Sigmoid colon (tissue), 4 donors: ENCODE measurements at regions not wholly inside any gene's neighbourhood (a gene's known extent, or its start where the extent isn't known, plus 50 kb on each side); places are given as distances from the start of the nearest gene placed in this dataset.

Experiments
- EP300 ChIP-seq, 4 donors: sonication (generic); formaldehyde crosslinking; IDR thresholded peaks; one replicate each; pipeline ENCODE4 v1.6.1; 2017; ENCODE audit warnings: antibody characterized with exemption in 4 of 4
- POLR2A ChIP-seq, 2 donors: fragments of 450-650 bp; IDR thresholded peaks; one replicate each; pipeline ENCODE4 v1.6.1; 2016; ENCODE audit warnings: antibody characterized with exemption in 2 of 2, mild to moderate bottlenecking in 2 of 2, moderate library complexity in 2 of 2
- POLR2AphosphoS5 ChIP-seq, 4 donors: sonication (generic); formaldehyde crosslinking; IDR thresholded peaks; one replicate each; pipeline ENCODE4 v1.6.1; 2017; ENCODE audit warnings: antibody characterized with exemption in 4 of 4
- TF ChIP-seq, protein P1 (sequence below), 4 experiments: fragments of 450-650 bp in 3 of 4; fragments of 200-600 bp in 1 of 4; IDR thresholded peaks; one replicate each; pipeline ENCODE4 v1.5.1; 2016 to 2019; ENCODE audit warnings: antibody characterized with exemption in 4 of 4, mild to moderate bottlenecking in 3 of 4, moderate library complexity in 2 of 4

DNA sequence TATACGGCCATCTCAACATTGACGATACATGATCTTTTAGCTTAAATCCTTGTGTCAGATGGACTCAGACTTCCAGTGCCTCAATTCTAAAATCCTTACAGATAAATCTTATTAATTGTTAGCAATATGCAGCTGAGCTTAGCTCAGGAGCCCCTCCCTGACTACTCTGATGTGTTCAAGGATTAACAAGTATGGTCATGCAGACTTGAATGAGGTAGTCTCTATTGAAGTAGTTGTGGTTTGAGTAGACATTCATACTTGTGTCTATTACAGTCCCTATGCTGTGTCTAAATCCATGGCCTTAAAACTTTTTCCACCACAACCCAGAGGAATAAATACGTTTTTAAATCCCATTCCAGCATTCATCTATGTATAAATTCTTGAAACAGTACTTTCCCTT is 119.5 kb downstream of the NUP35 start:
- TF ChIP-seq, protein P1, sequence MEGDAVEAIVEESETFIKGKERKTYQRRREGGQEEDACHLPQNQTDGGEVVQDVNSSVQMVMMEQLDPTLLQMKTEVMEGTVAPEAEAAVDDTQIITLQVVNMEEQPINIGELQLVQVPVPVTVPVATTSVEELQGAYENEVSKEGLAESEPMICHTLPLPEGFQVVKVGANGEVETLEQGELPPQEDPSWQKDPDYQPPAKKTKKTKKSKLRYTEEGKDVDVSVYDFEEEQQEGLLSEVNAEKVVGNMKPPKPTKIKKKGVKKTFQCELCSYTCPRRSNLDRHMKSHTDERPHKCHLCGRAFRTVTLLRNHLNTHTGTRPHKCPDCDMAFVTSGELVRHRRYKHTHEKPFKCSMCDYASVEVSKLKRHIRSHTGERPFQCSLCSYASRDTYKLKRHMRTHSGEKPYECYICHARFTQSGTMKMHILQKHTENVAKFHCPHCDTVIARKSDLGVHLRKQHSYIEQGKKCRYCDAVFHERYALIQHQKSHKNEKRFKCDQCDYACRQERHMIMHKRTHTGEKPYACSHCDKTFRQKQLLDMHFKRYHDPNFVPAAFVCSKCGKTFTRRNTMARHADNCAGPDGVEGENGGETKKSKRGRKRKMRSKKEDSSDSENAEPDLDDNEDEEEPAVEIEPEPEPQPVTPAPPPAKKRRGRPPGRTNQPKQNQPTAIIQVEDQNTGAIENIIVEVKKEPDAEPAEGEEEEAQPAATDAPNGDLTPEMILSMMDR (IDR thresholded peaks at IDR 0.05): no peak
- TF ChIP-seq POLR2AphosphoS5 (IDR thresholded peaks at IDR 0.05) (no peak), EP300 (IDR thresholded peaks at IDR 0.05) (no peak), POLR2A (IDR thresholded peaks at IDR 0.05) (no peak)
